Fibroblast of villous mesenchyme (primary cell): ENCODE measurements at regions not wholly inside any gene's neighbourhood (a gene's known extent, or its start where the extent isn't known, plus 50 kb on each side); places are given as distances from the start of the nearest gene placed in this dataset.

Experiments
- DNase-seq: peaks from one replicate; pipeline ENCODE4 v3.0.0-alpha.2; 2010; ENCODE audit warnings: low read depth
- H3K4me3 ChIP-seq: 2 replicates; pipeline ENCODE4 v1.5.1; 2011; ENCODE audit warnings: low read depth, mild to moderate bottlenecking, low read length
- CTCF ChIP-seq: IDR thresholded peaks from 2 replicates; pipeline ENCODE4 v1.5.1; 2012; ENCODE audit warnings: low read depth, mild to moderate bottlenecking, low read length; ENCODE audit not compliant: insufficient read depth

GRCh38 chr1:5456090-5456811 is 536.0 kb downstream of the NPHP4 start:
- no peak for DNase-seq
- no peak overlapping the region for H3K4me3 ChIP-seq
- no peak for TF ChIP-seq CTCF

- TF ChIP-seq CTCF, result no peak
- DNase-seq, result no peak
- no peak overlapping the region for H3K4me3 ChIP-seq
Measured at GRCh38 chr1:5455651-5456050, 536.6 kb downstream of the NPHP4 start.

GRCh38 chr1:5455056-5455455 is 537.2 kb downstream of the NPHP4 start:
- no peak for TF ChIP-seq CTCF
- H3K4me3 ChIP-seq, result no peak overlapping the region
- DNase-seq, result no peak

- no peak overlapping the region for H3K4me3 ChIP-seq
- no peak for TF ChIP-seq CTCF
- no peak for DNase-seq
Measured at GRCh38 chr1:5453347-5453746, 538.9 kb downstream of the NPHP4 start.

- no peak for DNase-seq
- no peak overlapping the region for H3K4me3 ChIP-seq
- no peak for TF ChIP-seq CTCF
Measured at GRCh38 chr1:5451671-5452070, 540.6 kb downstream of the NPHP4 start.

GRCh38 chr1:5448486-5448885 is 543.7 kb downstream of the NPHP4 start:
- no peak for TF ChIP-seq CTCF

GRCh38 chr1:5447503-5447960 is 544.7 kb downstream of the NPHP4 start:
- no peak overlapping the region for H3K4me3 ChIP-seq
- DNase-seq, result no peak
- TF ChIP-seq CTCF, result no peak

More at GRCh38 chr1:5448486-5448885, 543.7 kb downstream of the NPHP4 start:
- H3K4me3 ChIP-seq, result no peak overlapping the region
- DNase-seq, result no peak
